Ishikawa (cell line): ENCODE measurements at regions not wholly inside any gene's neighbourhood (a gene's known extent, or its start where the extent isn't known, plus 50 kb on each side); places are given as distances from the start of the nearest gene placed in this dataset.

Experiments
- CEBPB ChIP-seq: IDR thresholded peaks from 2 replicates; pipeline ENCODE4 v1.6.1; 2012
- CREB1 ChIP-seq: IDR thresholded peaks from 2 replicates; pipeline ENCODE4 v1.6.1; 2012; ENCODE audit warnings: low read depth
- EGR1 ChIP-seq: IDR thresholded peaks from 2 replicates; pipeline ENCODE4 v1.6.1; 2012
- EP300 ChIP-seq: IDR thresholded peaks from 2 replicates; pipeline ENCODE4 v1.6.1; 2012; ENCODE audit warnings: borderline replicate concordance
- FOXM1 ChIP-seq: IDR thresholded peaks from 2 replicates; pipeline ENCODE4 v1.6.1; 2012; ENCODE audit warnings: low read depth, borderline replicate concordance
- NFIC ChIP-seq: IDR thresholded peaks from 2 replicates; pipeline ENCODE4 v1.6.1; 2012
- RAD21 ChIP-seq: IDR thresholded peaks from 2 replicates; pipeline ENCODE4 v1.6.1; 2012; ENCODE audit warnings: low read depth
- TAF1 ChIP-seq: IDR thresholded peaks from 2 replicates; pipeline ENCODE4 v1.6.1; 2012; ENCODE audit warnings: low read depth, mild to moderate bottlenecking
- TCF12 ChIP-seq: IDR thresholded peaks from 2 replicates; pipeline ENCODE4 v1.6.1; 2012; ENCODE audit warnings: low read depth
- TEAD4 ChIP-seq: IDR thresholded peaks from 2 replicates; pipeline ENCODE4 v1.6.1; 2012
- USF1 ChIP-seq: IDR thresholded peaks from 2 replicates; pipeline ENCODE4 v1.6.1; 2012
- YY1 ChIP-seq: IDR thresholded peaks from 2 replicates; pipeline ENCODE4 v1.6.1; 2012; ENCODE audit warnings: low read depth
- ZBTB7A ChIP-seq: IDR thresholded peaks from 2 replicates; pipeline ENCODE4 v1.6.1; 2012; ENCODE audit warnings: low read depth
- TF ChIP-seq, protein P1 (sequence below): IDR thresholded peaks from 2 replicates; pipeline ENCODE4 v1.6.1; 2012; ENCODE audit warnings: low read depth, mild to moderate bottlenecking
- TF ChIP-seq, protein P2 (sequence below): IDR thresholded peaks from 2 replicates; pipeline ENCODE4 v1.6.1; 2012

- TF ChIP-seq USF1 (no peak), TEAD4 (no peak), CREB1 (no peak), NFIC (no peak), RAD21 (no peak), FOXM1 (no peak), EP300 (no peak), ZBTB7A (no peak), TAF1 (no peak), CEBPB (no peak), TCF12 (no peak), EGR1 (no peak), YY1 (no peak)
- TF ChIP-seq, protein P1, sequence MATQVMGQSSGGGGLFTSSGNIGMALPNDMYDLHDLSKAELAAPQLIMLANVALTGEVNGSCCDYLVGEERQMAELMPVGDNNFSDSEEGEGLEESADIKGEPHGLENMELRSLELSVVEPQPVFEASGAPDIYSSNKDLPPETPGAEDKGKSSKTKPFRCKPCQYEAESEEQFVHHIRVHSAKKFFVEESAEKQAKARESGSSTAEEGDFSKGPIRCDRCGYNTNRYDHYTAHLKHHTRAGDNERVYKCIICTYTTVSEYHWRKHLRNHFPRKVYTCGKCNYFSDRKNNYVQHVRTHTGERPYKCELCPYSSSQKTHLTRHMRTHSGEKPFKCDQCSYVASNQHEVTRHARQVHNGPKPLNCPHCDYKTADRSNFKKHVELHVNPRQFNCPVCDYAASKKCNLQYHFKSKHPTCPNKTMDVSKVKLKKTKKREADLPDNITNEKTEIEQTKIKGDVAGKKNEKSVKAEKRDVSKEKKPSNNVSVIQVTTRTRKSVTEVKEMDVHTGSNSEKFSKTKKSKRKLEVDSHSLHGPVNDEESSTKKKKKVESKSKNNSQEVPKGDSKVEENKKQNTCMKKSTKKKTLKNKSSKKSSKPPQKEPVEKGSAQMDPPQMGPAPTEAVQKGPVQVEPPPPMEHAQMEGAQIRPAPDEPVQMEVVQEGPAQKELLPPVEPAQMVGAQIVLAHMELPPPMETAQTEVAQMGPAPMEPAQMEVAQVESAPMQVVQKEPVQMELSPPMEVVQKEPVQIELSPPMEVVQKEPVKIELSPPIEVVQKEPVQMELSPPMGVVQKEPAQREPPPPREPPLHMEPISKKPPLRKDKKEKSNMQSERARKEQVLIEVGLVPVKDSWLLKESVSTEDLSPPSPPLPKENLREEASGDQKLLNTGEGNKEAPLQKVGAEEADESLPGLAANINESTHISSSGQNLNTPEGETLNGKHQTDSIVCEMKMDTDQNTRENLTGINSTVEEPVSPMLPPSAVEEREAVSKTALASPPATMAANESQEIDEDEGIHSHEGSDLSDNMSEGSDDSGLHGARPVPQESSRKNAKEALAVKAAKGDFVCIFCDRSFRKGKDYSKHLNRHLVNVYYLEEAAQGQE = no peak
- TF ChIP-seq, protein P2, sequence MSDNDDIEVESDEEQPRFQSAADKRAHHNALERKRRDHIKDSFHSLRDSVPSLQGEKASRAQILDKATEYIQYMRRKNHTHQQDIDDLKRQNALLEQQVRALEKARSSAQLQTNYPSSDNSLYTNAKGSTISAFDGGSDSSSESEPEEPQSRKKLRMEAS = no peak
Observed at GRCh38 chr13:47843005-47843404, 158.1 kb downstream of the SUCLA2 start.

GRCh38 chr13:47841151-47841550 lies 159.9 kb downstream of the SUCLA2 start:
- TF ChIP-seq TCF12 (no peak), USF1 (no peak), NFIC (no peak), RAD21 (no peak), TAF1 (no peak), FOXM1 (no peak), TEAD4 (no peak), YY1 (no peak)

GRCh38 chr13:47837906-47838305 lies 163.2 kb downstream of the SUCLA2 start:
- no peak for TF ChIP-seq ZBTB7A
- TF ChIP-seq CEBPB = no peak
- no peak for TF ChIP-seq FOXM1
- no peak for TF ChIP-seq EGR1
- no peak for TF ChIP-seq NFIC
- TF ChIP-seq TEAD4 = no peak
- TF ChIP-seq TAF1 = no peak

DNA sequence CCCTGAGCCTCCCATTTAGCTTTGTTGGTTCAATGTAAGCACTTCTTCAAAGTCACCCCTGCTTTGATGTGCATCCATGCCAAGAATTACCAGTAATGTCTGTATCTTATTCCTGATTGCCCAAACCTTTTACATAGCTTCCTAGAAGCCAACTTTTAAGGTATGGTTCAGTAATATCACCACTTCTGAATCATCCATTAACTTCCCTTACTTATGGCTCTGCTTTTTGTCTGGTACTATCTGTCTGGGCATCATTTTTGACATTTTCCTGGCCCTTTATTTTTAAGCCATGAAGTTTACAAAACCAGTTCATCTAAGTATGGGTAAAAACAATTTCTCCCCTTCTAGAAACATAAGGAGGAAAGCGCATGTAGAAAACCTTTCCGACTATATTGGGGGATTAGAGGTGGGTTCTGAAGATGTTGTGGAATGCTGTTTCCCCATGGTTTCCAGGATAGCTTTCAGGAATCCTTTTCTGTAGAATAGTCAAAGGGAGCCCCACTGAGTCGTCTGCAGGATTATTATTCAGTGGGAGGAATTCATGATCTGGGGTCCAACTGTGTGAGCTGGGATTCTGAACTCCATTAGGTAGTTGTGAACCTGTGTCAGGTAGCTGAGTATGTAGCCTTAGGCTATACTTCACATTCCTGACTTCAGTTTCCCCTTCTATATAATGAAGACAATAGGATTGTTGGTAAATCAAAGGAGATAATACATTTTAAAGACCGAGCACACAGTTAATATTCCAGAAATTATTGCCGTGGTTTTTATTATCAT lies 163.8 kb downstream of the SUCLA2 start:
- TF ChIP-seq NFIC (no peak), TCF12 (no peak), YY1 (no peak), FOXM1 (no peak), USF1 (no peak), ZBTB7A (no peak), CREB1 (no peak), TAF1 (no peak), EP300 (no peak), RAD21 (no peak), EGR1 (no peak), CEBPB (no peak), TEAD4 (no peak)
- TF ChIP-seq, protein P1 = no peak
- TF ChIP-seq, protein P2 = no peak

GRCh38 chr13:47835470-47836228 lies 165.4 kb downstream of the SUCLA2 start:
- TF ChIP-seq ZBTB7A (no peak), NFIC (no peak), FOXM1 (no peak), EGR1 (no peak), CREB1 (no peak), TAF1 (no peak), RAD21 (no peak), TEAD4 (no peak), YY1 (no peak), CEBPB (no peak), TCF12 (no peak), USF1 (no peak), EP300 (no peak)
- TF ChIP-seq, protein P2 = no peak
- TF ChIP-seq, protein P1 = no peak
